GM18868 (cell line): ENCODE measurements at regions not wholly inside any gene's neighbourhood (a gene's known extent, or its start where the extent isn't known, plus 50 kb on each side); places are given as distances from the start of the nearest gene placed in this dataset.
"Not testable (repeated sequence)": the region's sequence is repeated elsewhere in the genome, so short reads cannot be mapped to it uniquely, and the experiment has no call there.

Experiments used
- ATAC-seq: cut with Tn5 transposase; IDR thresholded peaks from one replicate; pipeline ENCODE4 v1.9.1; 2021; ENCODE audit warnings: mild to moderate bottlenecking, moderate library complexity; ENCODE audit not compliant: unreplicated experiment

- ATAC-seq: no peak
Observed at GRCh38 chr6:67883500-67884366, 751.3 kb upstream of the ADGRB3 start.

GRCh38 chr6:67882436-67883311 lies 752.4 kb upstream of the ADGRB3 start:
- no peak for ATAC-seq

DNA sequence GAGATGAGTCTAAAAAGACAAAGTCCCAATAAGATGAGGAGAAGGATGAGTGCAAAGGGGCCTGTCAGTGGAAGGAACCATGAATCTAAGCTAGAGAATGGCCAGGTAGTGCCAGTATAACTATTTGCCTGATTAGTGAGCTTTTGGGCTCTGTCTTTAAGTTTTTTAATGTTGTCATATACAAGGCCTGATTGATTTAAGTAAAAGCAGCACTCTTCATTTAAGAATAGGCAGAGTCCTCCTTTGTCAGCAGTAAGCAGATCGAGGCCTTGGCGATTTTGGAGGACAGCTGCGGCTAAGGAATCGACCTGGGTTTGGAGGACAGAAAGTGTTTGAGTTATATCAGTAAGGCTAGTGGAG lies 753.4 kb upstream of the ADGRB3 start:
- ATAC-seq: no peak

DNA sequence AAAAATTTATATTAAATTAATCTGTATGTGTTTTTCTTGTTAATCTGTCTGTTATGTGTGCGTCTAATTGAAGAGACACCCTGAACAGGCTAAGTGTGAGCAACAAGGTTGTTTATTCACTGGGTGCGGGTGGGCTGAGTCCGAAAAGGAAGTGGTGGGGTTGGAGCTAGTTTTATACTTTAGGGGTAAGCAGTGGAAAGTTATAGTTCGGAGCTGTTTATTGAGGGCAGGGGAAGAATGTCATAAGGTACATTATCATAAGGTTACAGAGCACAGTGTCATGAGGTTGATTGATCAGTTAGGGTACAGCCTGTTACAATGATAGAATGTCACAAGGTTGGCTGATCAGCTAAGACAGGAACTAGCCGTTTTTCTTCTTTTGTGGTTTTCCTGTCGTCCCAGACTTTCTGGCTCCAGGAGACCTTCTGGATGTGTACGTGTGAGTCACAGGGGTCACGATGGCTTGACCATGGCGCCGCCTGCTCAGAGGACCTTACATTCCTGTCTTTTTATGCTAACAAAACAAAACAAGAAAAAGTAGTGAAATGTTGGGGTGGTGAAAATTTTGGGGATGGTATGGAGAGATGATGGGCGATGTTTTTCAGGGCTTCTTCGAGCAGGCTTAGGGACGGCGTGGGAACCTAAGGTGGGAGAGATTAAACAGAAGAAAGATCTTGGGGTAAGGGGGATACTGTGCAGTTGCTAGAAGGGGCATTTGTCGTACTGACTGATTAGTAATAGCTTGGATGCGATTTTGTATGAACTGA lies 754.0 kb upstream of the ADGRB3 start:
- ATAC-seq: no peak

- ATAC-seq: not testable (repeated sequence)
Observed at GRCh38 chr6:67880343-67880742, 754.7 kb upstream of the ADGRB3 start.

GRCh38 chr6:67879928-67880327 lies 755.2 kb upstream of the ADGRB3 start:
- ATAC-seq: not testable (repeated sequence)

DNA sequence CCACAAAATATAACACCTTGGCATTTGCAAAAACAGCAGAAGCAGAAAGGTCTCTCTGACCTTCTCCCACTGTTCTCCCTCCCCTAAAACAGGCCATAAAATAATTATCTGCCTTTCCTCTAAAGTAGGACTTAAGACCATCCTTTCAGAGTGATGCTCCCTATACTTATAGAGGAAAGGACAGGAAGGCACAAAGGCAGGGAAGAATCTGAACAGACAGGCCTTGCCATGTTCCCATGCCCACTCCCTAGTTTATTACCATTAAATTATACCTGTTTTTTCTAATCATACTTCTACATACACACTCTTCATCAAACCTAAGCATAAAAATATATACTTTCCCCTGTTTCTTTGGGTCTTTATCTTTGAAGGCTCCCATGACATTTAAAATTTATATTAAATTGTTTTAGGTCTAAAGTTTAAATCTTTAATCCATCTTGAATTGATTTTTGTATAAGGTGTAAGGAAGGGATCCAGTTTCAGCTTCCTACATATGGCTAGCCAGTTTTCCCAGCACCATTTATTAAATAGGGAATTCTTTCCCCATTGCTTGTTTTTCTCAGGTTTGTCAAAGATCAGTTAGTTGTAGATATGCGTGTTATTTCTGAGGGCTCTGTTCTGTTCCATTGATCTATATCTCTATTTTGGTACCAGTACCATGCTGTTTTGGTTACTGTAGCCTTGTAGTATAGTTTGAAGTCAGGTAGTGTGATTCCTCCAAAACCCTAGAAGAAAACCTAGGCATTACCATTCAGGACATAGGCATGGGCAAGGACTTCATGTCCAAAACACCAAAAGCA lies 755.8 kb upstream of the ADGRB3 start:
- ATAC-seq: not testable (repeated sequence)

DNA sequence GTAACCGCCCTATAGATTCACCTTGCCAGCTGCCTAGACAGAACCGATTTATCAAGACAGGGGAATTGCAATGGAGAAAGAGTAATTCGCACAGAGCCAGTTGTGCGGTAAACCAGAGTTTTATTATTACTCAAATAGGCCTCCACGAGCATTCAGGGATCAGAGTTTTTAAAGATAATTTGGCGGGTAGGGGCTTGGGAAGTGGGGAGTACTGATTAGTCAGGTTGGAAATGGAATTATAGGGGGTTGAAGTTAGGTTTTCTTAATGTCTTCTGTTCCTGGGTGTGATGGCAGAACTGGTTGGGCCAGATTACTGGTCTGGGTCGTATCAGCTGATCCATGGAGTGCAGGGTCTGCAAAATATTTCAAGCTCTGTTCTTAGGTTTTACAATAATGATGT lies 756.9 kb upstream of the ADGRB3 start:
- not testable (repeated sequence) for ATAC-seq

DNA sequence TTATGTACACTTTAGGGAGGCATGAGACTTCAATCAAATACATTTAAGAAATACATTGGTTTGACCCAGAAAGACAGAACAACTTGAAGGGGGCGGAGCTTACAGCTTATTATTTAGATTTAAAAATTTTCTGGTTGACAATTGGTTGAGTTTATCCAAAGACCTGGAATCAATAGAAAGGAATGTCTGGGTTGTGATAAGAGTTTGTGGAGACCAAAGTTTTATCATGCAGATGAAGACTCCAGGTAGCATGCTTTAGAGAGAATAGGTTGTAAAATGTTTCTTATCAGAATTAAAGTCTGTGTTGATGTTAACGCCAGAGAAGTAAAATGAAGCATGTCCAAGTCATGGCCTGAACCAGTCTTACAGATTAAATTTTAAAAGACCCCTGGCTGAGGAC lies 757.8 kb upstream of the ADGRB3 start:
- ATAC-seq: no peak

DNA sequence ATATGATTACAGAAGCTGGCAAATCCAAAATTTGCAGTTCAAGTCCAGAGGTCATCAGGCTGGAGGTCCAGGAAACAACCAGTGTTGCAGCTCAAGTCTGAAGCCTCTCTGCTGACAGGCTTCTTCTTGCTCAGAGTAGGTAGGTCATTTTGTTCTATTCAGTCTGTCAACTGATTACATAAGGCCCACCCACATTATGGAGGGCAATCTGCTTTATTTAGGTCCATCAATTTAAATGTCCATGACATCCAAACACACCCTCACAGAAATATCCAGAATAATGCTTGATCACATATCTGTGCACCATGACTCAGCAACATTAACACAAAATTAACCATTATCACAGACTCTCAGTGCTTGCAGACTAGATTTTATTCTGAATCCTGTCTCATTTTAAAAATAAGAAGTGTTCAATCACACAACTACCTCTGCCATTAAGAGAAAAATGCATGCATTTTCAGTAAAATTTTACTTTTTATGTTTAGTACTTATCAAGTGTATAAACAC lies 759.2 kb upstream of the ADGRB3 start:
- ATAC-seq: no peak

- ATAC-seq: no peak
Observed at GRCh38 chr6:67870321-67870720, 764.8 kb upstream of the ADGRB3 start.

GRCh38 chr6:67863346-67863745 lies 771.7 kb upstream of the ADGRB3 start:
- ATAC-seq: no peak

GRCh38 chr6:67854098-67854497 lies 781.0 kb upstream of the ADGRB3 start:
- no peak for ATAC-seq

DNA sequence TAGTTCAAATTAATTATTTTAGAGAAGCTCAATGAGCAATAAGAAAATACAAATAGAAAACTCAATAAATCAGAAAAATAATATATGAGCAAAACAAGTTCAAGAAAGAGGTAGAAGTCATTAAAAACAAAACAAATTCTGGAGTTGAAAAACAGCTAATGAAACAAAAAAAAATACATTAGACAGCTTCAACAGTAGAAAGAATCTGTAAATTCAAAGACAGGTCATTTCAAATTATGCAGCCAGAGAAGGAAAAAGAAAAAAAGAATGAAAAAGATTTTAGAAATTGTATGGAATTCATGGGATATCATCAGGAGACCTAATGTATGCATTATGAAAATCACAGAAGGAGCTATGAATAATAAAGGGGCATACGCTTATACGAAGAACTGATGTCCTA lies 795.3 kb upstream of the ADGRB3 start:
- ATAC-seq: no peak

- no peak for ATAC-seq
Observed at GRCh38 chr6:67825201-67825895, 809.7 kb upstream of the ADGRB3 start.

- ATAC-seq: no peak
Observed at GRCh38 chr6:67818322-67818721, 816.8 kb upstream of the ADGRB3 start.

- ATAC-seq: no peak
Observed at GRCh38 chr6:67815623-67816022, 819.5 kb upstream of the ADGRB3 start.

DNA sequence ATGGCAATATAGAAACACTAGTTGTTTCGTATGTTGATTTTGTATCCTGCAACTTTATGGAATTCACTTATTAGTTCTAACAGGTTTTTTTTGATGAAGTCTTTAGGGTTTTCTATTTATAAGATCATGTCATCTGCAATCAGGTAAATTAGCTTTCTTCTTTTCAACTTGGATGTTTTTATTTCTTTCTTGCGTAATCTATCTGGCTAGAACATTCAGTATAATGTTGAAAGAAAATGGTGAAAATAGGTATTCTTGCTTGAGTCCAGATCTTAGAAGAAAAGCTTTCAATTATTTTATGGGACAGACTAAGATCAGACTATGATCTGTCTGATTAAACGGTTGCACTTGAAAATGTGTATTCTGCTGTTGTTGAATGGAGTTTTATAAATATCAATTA lies 820.8 kb upstream of the ADGRB3 start:
- ATAC-seq: no peak

DNA sequence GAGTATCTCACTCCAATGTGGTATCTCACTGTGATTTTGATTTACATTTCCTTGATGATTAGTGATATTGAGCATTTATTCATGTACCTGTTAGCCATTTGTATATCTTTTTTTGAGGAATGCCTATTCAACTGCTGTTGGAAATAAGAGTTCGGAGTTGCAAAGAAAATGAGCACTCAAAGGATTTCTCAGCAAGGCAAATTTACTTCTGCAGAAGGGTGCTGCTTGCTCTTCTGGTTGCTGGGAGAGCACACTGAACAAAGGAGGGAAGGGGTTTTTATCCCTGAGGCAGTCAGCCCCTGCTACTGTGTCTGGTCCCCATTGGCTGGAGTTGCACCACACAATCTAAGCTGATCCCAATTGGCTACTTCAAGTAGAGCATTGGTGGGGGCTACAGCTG lies 822.4 kb upstream of the ADGRB3 start:
- ATAC-seq: no peak

DNA sequence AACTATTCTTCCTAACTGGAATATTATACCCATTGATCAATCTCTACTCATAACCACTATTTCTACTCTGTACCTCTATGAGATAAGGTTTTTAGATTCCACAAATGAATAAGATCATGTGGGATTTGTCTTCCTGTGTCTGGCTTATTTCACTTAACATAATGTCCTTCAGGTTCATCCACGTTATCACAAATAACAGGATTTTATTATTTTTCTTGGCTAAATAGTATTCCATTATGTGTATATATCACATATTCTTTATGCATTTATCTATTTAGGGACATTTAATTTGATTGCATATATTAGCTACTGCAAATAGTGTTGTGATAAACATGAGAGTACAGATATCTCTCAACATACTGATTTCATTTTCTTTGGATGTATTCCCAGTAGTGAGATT lies 823.0 kb upstream of the ADGRB3 start:
- ATAC-seq: no peak
